Lower leg skin (tissue), 3 donors: ENCODE measurements at regions not wholly inside any gene's neighbourhood (a gene's known extent, or its start where the extent isn't known, plus 50 kb on each side); places are given as distances from the start of the nearest gene placed in this dataset.

Source experiments
- POLR2A ChIP-seq, 2 donors: fragments of 450-650 bp; IDR thresholded peaks; one replicate each; pipeline ENCODE4 v1.6.1; 2016 to 2017; ENCODE audit warnings: antibody characterized with exemption in 2 of 2, mild to moderate bottlenecking in 1 of 2, moderate library complexity in 1 of 2
- TF ChIP-seq, protein P1 (sequence below), 3 donors: fragments of 450-650 bp; IDR thresholded peaks; one replicate each; pipeline ENCODE4 v1.5.1; 2016; ENCODE audit warnings: antibody characterized with exemption in 3 of 3, mild to moderate bottlenecking in 3 of 3, moderate library complexity in 2 of 3

- no peak for TF ChIP-seq POLR2A (IDR thresholded peaks at IDR 0.05)
- TF ChIP-seq, protein P1, sequence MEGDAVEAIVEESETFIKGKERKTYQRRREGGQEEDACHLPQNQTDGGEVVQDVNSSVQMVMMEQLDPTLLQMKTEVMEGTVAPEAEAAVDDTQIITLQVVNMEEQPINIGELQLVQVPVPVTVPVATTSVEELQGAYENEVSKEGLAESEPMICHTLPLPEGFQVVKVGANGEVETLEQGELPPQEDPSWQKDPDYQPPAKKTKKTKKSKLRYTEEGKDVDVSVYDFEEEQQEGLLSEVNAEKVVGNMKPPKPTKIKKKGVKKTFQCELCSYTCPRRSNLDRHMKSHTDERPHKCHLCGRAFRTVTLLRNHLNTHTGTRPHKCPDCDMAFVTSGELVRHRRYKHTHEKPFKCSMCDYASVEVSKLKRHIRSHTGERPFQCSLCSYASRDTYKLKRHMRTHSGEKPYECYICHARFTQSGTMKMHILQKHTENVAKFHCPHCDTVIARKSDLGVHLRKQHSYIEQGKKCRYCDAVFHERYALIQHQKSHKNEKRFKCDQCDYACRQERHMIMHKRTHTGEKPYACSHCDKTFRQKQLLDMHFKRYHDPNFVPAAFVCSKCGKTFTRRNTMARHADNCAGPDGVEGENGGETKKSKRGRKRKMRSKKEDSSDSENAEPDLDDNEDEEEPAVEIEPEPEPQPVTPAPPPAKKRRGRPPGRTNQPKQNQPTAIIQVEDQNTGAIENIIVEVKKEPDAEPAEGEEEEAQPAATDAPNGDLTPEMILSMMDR (IDR thresholded peaks at IDR 0.05): no peak
These were observed 71.9 kb upstream of the PPARA start for GRCh38 chr22:46078241-46079092.
